CD4-positive, alpha-beta T cell treated with Interleukin-17A for 1 hour (primary cell): ENCODE measurements at regions not wholly inside any gene's neighbourhood (a gene's known extent, or its start where the extent isn't known, plus 50 kb on each side); places are given as distances from the start of the nearest gene placed in this dataset.
"Not testable (repeated sequence)": the region's sequence is repeated elsewhere in the genome, so short reads cannot be mapped to it uniquely, and the experiment has no call there.

Experiments
- DNase-seq: peaks from one replicate; pipeline ENCODE4 v3.0.0-alpha.2; 2020

- DNase-seq = no peak
Observed at GRCh38 chr4:19494961-19495360, 756.7 kb upstream of the SLIT2 start.

DNA sequence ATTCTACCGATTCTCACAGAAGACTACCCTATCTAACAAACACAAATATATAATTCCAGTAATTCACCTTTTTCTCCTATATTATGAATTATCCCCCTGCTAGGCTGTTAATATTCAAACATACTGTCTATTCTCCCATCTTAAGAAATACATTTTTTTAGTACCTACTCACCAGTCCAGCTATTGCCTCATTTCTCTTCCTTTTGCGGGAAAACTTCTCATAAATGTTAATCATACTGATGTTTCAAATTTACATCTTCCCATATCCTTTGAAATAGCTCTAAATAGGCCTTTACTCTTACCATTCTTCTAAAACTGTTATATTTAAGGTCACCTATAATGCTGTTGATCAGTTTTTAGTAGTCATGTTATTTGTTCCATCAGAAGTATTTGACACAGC, 759.1 kb upstream of the SLIT2 start:
- DNase-seq = no peak

GRCh38 chr4:19486400-19486799, 765.3 kb upstream of the SLIT2 start:
- no peak for DNase-seq

DNA sequence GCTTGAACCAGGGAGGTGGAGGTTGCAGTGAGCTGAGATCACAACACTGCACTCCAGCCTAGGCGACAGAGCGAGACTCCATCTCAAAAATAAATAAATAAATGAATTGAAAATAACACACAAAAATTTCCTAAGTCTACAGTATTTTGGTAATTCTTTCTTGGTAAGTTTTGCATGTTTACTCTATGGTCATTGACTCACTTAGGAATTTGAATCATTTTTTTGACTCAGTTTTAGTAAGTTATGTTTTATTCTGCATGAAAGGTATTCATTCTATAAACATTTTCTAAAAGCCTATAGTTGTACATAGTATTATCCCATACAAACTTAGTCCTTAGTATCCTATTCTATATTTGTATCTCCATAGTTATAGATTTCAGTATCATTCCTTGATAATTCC, 772.9 kb upstream of the SLIT2 start:
- DNase-seq = no peak

DNA sequence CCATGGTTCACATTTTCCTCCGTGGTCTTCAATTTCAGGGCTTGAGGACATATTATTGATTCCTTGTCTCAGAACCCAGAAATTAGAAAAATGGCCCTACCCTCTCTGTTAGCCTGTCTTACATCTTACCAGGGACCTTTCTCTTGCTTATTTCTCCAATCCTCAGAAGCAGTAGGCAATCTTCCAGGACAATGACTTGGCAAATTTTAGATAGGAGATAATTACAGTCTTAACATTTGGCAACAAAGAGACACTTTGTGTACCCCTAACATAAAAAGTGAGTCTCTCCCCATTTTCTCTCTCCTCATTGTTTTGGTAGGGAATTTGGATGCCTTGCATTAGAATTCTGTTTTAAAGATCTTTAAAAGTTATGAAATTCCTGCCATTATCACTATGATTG, 778.1 kb upstream of the SLIT2 start:
- no peak for DNase-seq

DNA sequence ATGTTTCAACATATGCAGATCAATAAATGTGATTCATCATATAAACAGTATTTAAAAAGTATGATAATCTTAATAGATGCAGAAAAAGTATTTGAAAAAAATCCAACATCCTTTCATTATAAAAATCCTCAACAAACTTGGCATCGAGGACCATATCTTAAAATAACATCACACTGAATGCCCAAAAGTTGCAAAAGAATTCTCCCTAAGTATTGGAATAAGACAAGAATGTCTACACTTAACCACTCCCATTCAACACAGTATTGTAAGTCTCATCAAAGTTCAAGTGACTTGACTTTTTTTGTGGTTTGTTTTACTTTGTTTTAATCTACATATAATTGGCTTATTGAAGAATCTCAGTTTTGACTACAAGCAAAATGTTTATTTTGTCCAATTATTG, 779.0 kb upstream of the SLIT2 start:
- DNase-seq = no peak

GRCh38 chr4:19470001-19470400, 781.7 kb upstream of the SLIT2 start:
- DNase-seq = not testable (repeated sequence)

DNA sequence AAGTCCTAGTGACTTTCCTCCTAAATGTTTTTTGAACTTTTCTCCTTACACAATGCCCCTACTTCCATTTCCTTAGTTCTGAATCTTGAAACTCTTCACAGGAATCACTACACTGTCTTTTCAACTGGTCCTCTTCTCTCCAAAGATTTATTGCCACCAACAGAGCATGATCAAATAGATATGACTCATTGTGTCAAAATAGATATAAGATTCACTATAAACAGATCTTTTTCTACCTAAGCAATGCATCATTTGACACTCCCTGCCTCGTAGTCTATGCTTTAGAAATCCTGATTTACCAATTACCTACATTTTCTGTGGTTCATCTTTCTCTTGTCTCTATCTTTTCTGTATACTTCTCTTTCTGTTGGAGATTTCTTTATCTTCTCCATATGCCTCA, 789.6 kb upstream of the SLIT2 start:
- no peak for DNase-seq

DNA sequence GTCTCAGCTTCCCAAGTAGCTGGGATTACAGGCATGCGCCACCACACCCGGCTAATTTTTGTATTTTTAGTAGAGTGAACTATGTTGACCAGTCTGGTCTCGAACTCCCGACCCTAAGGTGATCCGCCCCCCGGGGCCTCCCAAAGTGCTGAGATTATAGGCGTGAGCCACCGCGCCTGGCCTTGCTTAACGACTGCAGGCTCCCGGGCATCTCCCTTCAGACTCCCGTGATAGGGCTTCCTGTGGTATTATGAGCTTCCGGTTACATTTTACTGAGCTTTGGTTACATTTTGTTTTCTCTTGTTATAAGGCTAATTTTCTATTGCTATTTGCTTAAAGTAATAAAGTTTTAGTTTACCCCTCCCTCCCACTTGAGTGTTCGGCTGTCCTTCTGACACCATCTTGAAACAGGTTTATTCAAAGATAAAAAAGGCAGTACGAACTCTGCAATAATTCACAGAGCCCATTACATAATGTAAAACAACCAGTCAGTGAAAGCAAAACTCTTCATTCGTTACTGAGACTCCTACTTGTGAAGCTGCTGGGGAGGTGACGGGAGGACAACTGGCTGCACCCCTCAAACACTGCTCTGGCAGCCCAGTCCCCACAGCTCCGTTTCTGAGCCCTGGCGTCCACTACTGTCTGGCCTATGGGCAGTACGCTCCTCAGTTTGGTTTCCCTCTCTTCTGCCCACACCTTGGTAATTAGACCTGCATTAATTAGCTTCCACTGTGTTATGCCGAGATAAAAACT, 795.7 kb upstream of the SLIT2 start:
- DNase-seq = no peak

- no peak for DNase-seq
Observed at GRCh38 chr4:19455196-19455595, 796.5 kb upstream of the SLIT2 start.

DNA sequence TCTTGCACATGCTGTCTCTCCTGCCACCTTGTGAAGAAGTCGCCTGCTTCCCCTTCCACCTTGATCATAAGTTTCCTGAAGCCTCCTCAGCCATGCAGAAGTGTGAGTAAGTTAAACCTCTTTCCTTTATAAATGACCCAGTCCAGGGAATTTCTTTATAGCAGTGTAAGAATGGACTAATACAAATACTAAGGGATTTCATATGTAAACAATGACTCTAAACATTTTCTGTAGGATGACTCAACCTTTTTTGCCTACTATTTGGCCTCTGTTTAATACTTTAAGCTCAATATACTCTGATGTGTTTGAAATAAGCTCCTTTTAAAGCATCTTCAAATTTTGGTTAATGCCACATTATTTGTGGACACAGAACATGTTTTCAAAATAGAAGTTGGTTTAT, 813.5 kb upstream of the SLIT2 start:
- no peak for DNase-seq

DNA sequence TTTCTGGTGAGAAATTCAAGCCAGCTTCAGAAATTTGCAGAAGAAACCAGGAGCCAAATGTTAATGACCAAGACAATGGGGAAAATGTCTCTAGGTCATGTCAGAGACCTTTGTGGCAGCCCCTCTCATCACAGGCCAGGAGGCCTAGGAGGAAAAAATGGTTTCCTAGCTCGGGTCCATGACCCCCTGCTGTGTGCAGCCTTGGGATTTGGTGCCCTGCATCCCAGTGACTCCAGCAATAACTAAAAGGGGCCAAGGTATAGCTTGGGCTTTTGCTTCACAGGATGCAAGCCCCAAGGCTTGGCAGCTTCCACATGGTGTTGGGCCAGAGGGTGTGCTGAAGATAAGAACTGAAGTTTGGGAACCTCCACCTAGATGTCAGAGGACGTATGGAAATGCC, 814.7 kb upstream of the SLIT2 start:
- DNase-seq = no peak

DNA sequence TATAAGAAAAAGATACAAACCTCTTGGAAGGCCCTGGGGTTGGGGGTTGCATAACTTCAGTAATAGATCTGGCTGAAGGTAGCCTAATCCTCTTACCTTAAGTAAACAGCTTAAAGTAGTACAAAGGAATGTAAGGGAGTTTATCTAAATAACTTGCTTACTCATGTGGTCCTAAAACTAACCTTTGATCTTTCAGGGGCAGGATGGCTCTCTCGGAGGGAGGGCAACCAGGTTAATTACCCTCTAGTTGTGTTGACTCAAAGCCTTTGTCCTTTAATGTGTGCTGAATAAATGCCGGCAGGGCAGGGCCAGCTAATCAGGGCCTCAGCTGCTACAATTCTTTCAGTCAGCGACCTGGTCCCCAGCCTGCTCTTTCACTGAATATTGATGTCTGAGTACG, 822.0 kb upstream of the SLIT2 start:
- DNase-seq = no peak

GRCh38 chr4:19425146-19425545, 826.6 kb upstream of the SLIT2 start:
- DNase-seq = no peak

DNA sequence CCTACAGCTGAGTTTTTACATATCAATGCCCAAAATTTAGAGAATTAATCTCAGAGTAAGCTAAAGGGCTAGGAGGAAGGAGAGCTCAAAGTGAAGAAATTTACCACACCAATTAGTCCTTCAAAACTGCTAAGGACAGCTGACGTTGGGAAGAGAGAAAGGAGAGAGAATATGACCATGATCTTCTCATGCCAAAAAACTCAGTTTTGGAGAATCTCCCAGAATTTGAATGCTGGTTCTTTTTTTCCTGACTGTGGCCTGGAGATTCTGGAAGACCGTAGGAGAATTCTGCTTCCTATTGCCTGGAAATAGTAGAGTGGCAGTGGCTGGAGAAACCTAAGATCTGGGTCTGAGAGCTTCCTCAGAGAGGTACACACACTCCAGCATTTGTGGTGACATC, 834.4 kb upstream of the SLIT2 start:
- no peak for DNase-seq

- DNase-seq = no peak
Observed at GRCh38 chr4:19416146-19416545, 835.6 kb upstream of the SLIT2 start.

DNA sequence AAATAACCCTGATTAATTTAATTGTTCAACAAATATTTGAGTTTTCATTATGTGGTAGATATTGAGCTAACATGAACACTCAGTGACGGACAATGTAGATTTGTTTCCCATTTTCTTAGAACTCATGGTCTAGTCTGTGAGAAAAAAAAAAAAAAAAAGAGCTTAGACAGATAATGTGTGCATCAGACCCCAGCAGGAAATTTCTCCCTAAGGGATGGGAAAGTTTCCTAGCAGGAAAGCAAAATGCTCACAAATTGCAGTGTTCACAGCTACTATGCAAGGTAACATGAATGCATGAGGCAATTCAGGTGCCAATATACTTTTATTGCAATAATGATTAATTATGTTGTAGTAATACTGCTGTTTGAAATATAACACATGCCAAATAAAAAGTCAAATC, 843.2 kb upstream of the SLIT2 start:
- DNase-seq = no peak

- no peak for DNase-seq
Observed at GRCh38 chr4:19406789-19407188, 844.9 kb upstream of the SLIT2 start.

- DNase-seq = no peak
Observed at GRCh38 chr4:19403786-19404370, 847.8 kb upstream of the SLIT2 start.

DNA sequence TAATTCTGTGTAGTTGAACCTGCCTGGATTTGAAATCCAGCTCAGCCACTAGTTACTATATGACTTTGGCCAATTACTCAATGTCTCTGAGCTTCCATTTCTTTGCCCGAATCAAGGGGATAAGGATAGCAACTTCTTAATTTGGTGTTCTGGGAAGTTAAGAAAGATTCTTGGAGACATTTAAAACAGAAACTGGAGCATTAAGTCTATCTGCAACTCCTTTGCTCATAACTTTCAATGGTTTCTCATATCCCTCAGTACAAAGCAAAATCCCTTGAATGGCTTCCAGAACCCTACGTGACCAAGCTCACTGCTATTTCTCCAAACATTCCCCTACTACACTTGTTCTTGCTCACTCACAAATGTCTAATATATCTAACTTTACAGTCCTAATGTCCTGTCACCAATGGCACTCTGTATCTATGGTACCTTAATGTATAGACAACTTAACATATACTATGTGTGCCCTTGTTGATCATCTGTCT, 849.1 kb upstream of the SLIT2 start:
- DNase-seq = no peak

- DNase-seq = no peak
Observed at GRCh38 chr4:19401301-19402080, 850.2 kb upstream of the SLIT2 start.

DNA sequence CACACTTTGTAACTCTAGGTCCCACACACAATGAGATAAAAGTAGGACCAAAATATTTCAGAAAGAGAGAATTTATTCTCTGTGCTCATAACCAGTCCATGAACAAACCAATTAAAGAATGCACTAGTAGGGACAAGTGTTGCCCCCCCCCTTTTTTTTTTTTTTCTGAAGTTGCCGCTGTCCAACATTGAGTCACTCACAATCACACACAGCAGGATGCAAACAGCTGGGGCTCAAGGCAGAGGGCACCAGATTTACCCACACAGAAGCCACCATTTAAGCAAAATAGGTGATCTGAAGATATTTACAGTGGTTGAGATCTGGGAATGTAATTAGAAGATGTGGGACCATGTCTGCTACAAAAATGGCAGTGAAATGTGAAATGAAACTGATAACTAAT, 850.9 kb upstream of the SLIT2 start:
- no peak for DNase-seq

DNA sequence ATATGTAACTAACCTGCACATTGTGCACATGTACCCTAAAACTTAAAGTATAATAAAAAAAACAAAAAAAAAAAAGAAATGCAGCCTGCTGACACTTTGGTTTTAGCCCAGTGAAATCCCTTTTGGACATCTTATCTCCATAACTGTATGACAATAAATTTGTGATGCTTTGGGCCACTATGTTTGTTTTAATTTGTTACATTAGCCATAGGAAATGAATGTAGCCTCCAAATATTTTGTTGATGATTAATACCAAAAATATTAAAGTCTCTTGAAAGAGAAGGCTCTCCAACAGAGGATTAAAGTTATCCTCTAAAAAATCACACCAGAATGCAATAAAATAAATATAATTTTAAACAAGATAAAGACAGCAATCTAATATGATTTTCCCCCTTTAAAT, 852.7 kb upstream of the SLIT2 start:
- DNase-seq = no peak

DNA sequence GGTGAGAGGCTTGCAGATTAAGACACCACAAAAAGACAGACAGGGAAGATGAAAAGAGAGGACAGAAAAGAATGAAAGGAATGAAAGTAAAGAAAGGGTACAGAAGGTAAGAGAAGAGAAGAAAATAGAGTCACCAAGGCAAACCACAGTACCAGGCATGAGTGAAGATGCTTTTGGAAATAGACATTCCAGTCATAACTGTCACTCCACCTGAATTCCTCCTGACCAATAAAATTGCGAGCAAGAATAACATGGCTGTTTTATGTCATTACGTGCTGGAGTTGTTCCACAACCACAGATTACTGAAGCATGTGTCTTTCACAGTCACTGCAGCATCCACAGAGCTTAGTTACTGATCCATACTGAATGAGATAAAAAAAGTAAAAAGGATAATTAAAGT, 864.9 kb upstream of the SLIT2 start:
- DNase-seq = no peak
